Activated CD4-positive, alpha-beta T cell treated with anti-CD3 and anti-CD28 coated beads, Interleukin-2, Interleukin-6, amounts not matched to agents 100 ng/mL and 50 ng/mL, durations not matched to agents 16 hours and 8 hours (primary cell): ENCODE measurements at regions not wholly inside any gene's neighbourhood (a gene's known extent, or its start where the extent isn't known, plus 50 kb on each side); places are given as distances from the start of the nearest gene placed in this dataset.

Experiments used
- DNase-seq: peaks from one replicate; pipeline ENCODE4 v3.0.0-alpha.2; 2020

- peak; percentile 34 for DNase-seq
Measured at GRCh38 chr14:62179367-62180018, 417.3 kb downstream of the SNAPC1 start.

- no peak for DNase-seq
Measured at GRCh38 chr14:62181591-62181990, 419.4 kb downstream of the SNAPC1 start.

- no peak for DNase-seq
Measured at GRCh38 chr14:62185078-62185477, 422.9 kb downstream of the SNAPC1 start.

GRCh38 chr14:62187265-62187664, 425.0 kb downstream of the SNAPC1 start:
- no peak for DNase-seq

- no peak for DNase-seq
Measured at GRCh38 chr14:62189698-62190097, 427.5 kb downstream of the SNAPC1 start.

- no peak for DNase-seq
Measured at GRCh38 chr14:62206456-62206855, 444.2 kb downstream of the SNAPC1 start.

GRCh38 chr14:62209287-62209899, 447.2 kb downstream of the SNAPC1 start:
- no peak for DNase-seq

GRCh38 chr14:62213516-62213915, 451.3 kb downstream of the SNAPC1 start:
- no peak for DNase-seq

GRCh38 chr14:62216121-62216520, 453.9 kb downstream of the SNAPC1 start:
- DNase-seq, result no peak

GRCh38 chr14:62234849-62235248, 472.6 kb downstream of the SNAPC1 start:
- DNase-seq, result no peak

GRCh38 chr14:62244221-62244620, 482.0 kb downstream of the SNAPC1 start:
- no peak for DNase-seq

- DNase-seq, result no peak
Measured at GRCh38 chr14:62247266-62247665, 485.0 kb downstream of the SNAPC1 start.

GRCh38 chr14:62251237-62251636, 489.0 kb downstream of the SNAPC1 start:
- DNase-seq, result no peak

GRCh38 chr14:62253171-62253570, 491.0 kb downstream of the SNAPC1 start:
- DNase-seq, result no peak

- DNase-seq, result no peak
Measured at GRCh38 chr14:62253911-62254310, 491.7 kb downstream of the SNAPC1 start.

- peak; percentile 33 for DNase-seq
Measured at GRCh38 chr14:62269204-62269603, 507.0 kb downstream of the SNAPC1 start.

- DNase-seq, result no peak
Measured at GRCh38 chr14:62270236-62270635, 508.0 kb downstream of the SNAPC1 start.

GRCh38 chr14:62280366-62280765, 518.1 kb downstream of the SNAPC1 start:
- no peak for DNase-seq

- no peak for DNase-seq
Measured at GRCh38 chr14:62283837-62284236, 521.6 kb downstream of the SNAPC1 start.

- no peak for DNase-seq
Measured at GRCh38 chr14:62289471-62289870, 527.3 kb downstream of the SNAPC1 start.

GRCh38 chr14:62301080-62301479, 538.9 kb downstream of the SNAPC1 start:
- DNase-seq, result no peak

GRCh38 chr14:62301911-62302310, 539.7 kb downstream of the SNAPC1 start:
- DNase-seq, result no peak

- DNase-seq, result no peak
Measured at GRCh38 chr14:62303437-62303836, 541.2 kb downstream of the SNAPC1 start.

- DNase-seq, result no peak
Measured at GRCh38 chr14:62304257-62304656, 542.0 kb downstream of the SNAPC1 start.

GRCh38 chr14:62307844-62308243, 545.6 kb downstream of the SNAPC1 start:
- no peak for DNase-seq
